Stimulated activated CD8-positive, alpha-beta memory T cell treated with anti-CD3 and anti-CD28 coated beads, Interleukin-7, amount 100 ng/mL, for 1 hour (primary cell): ENCODE measurements at regions not wholly inside any gene's neighbourhood (a gene's known extent, or its start where the extent isn't known, plus 50 kb on each side); places are given as distances from the start of the nearest gene placed in this dataset.

ENCODE experiments used
- DNase-seq, 2 donors: peaks; one replicate each; pipeline ENCODE4 v3.0.0-alpha.2; 2020; ENCODE audit warnings: low read depth in 2 of 2

DNA sequence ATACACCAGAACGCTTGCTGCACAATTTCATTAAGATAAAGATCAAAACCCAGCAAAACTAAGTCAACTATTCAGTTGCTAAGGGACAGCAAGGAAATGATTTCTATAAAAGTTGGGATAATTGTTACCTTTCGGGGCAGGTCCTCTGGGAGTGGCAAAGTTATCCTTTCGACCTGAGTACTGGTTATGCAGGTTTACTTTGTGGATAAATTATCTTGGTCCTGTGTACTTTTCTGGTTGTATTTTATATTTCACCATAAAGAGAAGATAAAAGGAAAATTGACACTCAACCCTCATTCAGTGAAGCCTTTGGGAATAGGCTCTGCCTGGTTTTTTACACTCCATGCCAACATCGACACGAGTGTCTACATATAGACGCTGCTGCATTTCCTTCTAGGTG lies 146.5 kb downstream of the SYK start:
- DNase-seq = no peak

DNA sequence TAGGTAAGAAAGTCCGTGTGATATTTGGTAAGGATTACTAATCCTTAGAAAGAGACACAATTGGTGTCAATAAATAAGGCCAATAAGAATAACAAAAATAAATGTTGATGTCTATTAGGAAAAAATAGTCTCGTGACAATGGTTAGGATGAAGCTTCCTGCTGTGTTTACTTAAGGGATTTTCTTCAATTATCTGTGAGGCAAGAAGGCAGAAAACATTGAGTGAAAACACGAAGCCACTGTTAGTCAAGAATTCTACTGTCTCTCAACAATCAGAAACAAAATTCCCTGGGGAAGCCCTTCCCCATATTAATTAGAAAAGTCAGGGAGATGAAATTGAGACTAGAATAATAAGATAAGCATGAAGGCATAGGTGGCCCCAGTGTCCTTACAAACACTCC lies 149.0 kb downstream of the SYK start:
- no peak for DNase-seq

DNA sequence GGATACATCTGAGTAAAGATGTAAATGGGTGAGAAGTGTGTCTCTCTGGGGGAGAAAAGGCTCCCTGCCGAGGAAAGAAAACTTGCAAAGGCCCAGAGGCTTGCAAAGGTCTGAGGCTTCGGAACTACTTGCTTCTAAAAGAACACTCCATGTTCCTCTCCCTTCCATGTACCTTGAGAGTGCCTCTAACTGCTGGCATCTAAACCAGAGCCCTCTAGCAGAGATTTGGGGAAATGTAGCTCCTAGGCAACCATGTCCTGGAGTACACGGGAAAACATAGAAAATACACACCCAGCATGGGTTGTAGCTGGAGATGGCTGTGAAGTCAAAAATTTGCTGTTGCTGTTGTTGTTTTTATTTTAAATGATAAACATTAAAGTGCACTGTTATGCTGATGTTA lies 151.6 kb downstream of the SYK start:
- DNase-seq = no peak

DNA sequence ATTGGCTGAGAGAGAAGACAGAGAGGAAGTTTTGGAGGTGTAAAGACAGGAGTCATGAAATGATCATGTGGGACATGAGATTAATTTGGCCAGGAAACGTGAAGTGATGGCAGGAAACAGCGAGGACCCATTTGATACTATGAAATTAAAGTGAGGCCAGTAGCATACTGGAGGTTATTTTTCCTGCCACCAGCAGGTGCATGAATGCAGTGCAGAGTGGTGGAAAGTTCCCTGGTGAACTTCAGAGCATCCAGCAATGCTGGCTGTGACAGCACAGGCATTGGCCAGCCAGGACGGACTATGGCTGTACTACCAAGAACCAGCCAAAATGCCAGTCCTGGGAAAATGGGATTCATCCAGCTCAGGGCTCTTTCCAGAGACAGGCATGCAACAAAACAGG lies 152.2 kb downstream of the SYK start:
- no peak for DNase-seq

DNA sequence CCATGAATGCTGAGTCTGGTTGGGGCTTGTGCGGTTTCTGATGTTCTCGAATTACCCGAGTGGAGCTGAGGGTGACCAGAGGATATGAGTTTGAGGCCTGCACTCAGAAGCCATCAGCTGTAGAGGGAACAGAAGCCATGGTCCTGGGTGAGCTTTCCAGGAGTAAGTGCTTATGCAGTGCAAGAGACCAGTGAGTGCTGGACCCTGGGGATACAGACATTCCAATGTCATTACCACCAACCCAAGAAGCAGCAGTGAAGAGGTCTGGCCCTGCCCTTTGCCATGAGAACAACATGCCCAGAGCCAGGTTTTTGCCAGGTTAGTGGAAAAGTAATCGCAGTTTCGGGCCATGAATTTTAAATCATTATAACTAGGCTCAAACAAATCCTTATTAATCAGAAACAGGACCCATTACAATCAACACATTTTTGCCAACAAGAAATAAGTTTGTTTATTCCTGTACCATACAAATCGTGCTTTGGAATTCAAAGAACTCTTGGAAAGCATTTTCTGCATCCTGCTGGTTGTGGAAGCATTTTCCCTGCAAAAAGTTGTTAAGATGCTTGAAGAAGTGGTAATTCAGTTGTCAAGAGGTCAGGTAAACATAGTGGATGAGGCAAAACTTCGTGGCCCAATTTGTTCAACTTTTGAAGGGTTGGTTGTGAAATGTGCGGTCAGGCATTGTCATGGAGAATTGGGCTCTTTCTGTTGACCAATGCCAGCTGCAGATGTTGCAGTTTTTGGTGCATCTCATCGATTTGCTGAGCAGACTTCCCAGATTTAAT lies 154.6 kb downstream of the SYK start:
- DNase-seq = no peak

DNA sequence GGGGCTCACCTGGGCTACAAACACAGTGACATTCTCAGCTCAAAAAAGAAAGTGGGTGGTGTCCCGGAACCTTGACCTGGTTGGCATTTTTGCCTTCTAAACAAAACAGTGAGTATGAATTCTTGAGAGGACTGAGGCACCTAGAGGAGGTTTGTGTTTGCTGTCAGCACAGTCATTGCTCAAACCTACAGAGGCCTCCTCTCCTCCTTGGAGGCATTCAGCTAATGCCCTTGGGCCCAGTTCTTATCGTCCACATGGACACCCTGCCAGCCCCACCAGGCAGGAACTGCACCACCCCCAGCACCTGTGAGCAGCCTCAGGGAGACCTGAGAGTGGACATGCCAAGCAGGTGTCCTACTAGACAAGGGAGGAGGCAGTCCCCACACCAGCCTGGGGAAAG lies 156.7 kb downstream of the SYK start:
- no peak for DNase-seq

DNA sequence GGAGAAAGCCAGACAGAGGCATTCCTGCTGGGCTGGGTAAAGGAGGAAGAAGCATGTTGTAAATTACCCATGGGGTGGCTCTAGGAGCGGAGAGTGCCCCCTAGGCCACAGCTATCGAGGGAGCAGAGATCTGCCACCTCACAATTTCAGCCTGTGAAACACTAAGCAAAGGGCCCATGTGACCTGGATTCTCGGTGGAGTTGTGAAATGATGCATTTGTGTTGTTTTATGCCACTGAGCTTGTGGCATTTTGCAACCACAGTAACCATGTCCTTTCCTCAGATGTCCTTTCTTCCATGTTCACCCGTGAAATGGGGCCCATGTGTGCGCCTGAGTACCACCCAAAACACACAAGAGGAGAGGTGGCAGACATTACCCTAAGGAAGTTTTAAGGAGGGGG lies 159.3 kb downstream of the SYK start:
- no peak for DNase-seq

DNA sequence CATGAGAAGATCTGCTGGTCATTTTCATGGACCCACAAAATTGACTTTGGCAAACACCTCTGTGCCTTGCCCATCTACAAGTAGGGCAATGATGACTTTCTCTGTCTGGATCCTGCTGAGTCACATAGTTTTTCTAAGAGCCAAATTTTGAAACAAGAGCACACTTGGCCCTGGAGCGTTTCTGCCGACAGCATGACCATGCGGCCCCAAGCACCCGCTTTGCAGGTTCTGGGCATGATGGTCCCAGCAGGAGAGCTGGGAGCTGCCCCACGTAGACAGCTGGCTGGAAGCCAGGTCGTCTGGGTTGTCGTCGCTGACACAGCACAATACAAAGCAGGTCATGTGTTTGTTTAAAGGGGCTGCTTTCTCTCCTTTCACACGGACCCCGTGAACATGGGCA lies 159.8 kb downstream of the SYK start:
- no peak for DNase-seq

DNA sequence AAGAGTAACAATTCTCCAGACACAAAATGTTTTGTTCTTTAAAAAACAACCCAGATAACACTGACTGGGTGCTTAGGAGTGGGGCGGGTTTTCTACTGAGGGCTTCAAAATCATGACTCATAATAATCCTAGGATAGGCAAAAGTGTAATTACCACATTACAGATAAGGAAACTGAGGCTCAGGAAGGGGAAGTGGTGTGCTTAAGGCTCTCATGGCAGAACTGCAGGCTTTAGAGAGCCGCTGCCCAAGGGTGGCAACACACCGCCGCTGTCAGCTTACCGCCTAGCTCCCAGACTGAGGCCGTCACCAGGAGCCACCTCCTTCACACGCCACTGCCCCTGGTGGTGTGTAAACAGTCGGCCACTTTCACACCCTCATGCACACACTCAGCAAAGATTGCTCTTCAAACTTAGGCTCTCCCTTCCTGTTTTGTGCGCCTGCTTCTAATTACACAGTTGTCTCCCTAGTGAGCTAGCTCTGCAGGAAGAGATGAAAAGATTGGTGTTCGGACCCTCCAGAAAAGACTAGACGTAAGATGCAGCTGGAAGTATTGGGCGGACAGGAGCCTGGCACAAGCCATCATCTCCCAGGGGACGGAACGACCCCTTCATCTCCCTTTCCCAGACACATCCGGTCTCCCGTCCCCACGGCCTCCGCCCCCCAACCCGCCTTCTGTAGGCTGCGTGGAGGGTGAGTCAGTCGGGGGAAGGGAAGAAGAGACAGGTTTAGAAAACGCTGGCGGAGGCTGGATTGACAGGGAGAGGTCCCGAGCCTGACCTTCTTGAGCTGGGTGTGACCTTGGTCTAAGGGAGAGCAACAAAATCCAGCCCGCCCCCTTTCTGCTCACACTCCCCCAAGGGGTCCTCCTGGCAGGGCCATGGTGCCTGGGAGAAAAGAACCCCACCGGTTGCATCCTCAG lies 162.7 kb downstream of the SYK start:
- DNase-seq = no peak

DNA sequence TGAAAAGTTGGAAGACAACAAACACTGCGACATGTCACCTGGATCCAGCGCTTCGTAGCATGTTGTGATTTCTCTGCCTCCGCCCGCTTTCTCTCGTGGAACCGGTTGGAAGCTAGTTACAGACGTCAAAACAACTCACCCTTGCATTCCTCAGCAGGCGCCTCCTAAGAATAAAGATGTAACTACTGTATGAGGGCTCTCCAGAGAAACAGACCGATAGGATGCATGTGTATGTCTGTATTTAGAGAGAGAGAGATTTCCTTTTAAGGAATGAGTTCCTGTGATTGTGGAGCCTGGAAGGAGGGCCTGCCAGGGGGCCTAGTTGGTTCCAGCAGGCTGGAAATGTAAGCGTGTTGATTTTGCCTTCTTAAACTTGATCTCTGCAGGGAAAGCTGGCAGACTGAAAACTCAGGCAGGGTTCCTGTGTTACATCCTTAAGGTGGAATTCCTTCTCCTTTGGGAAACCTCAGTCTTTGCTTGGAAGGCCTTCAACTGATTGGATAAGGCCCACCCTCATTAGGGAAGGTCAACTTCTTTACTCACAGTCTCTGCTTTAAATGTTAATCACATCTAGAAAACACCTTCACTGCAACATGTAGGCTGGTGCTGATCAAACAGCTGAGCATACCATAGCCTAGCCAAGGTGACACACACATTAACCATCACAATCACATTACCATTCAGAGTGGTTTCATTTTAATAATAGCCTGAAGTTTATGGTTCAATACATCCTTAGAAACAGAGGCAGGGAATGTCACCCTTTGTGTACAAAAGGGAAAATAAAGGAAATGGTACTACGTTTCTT lies 163.8 kb downstream of the SYK start:
- DNase-seq = no peak

DNA sequence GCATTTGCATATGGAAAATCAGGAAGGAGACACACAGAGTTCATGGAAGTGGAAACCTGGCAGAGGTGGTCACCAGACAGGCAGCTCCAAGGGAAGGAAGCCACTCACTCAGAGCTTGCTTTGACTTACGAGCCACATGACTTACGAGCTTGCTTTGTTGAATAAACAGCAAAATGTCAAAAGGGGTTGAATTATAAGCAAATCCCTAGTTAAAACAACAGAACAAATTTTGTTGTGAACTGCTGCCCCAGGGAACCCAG lies 164.3 kb downstream of the SYK start:
- DNase-seq = no peak

DNA sequence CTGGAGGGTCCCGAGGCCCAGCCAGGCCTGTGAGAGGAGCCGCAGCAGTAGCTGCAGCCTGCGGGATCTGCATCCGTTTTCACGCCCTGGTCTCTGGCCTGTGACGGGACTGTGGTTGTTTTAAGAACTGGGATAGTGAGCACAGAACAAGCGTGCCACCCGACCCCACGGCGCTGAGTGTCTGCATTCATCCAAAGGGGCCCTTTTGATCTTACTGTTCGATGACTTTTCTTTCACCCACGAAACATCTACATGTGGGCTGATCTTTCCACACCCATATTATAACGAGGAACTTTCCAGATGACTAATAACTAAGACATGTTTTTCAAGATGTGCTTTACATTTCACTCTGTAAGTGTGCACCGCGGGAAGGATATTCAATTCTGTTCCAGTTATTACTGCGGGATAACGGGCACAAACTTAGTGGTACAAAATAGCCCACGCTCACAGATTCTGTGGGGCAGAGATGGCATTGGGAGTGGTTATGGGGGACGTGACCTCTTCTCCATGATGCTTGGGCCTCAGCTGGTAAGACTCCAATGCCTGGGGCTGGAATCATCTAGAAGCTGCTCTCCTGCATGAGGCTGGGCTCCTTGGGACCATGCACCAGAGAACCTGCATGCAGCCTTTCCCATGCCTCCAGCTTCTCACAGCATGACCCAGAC lies 165.0 kb downstream of the SYK start:
- DNase-seq = no peak

DNA sequence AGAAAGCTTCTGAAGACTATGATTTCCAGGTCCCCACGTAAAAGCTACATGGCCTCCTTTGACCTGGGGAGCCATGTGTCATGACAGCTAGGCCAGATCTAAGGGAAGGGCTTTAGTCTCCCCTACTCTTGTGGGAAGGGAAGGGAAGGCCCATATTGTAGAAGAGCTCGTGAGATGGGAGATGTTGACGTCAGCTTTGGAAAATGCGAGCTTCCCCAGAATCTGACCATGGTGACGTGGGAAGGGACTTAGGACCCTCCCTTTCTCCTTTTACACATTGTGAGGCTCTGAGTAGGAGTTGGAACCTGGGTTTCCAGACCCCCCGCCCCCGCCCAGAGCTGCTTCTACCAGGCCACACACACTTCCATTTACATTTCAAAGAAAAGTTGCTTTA lies 165.5 kb downstream of the SYK start:
- no peak for DNase-seq

DNA sequence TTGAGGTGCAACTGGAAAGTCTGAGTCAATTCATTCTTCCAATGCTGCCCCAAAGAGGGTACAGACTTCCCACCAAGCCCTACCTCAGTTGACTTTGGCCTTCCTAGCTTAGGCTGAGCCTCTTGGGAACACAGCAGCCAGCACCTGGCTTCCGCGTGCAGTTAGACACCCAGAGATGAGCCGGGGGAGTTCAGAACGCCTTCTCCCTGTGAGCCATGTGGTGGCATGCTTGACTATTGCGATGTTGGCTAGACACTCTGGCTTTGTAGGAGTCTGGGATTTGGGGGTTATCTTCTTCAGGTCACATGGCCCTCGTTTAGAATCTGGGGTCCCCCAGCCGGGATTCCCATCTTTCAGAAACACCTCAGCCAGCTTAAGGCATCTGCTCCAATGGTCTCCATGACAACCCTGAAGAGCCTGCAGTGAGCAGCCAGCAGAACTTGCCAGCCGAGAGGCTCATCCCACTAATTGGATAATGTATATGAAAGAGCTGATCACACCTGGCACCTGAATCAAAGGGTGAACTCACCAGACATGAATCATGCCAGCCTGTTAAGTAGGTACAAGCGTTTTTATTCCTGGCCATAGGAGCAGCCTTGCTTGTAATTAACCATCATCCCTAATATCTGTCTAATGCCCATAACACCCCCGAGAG lies 167.5 kb downstream of the SYK start:
- DNase-seq = no peak

DNA sequence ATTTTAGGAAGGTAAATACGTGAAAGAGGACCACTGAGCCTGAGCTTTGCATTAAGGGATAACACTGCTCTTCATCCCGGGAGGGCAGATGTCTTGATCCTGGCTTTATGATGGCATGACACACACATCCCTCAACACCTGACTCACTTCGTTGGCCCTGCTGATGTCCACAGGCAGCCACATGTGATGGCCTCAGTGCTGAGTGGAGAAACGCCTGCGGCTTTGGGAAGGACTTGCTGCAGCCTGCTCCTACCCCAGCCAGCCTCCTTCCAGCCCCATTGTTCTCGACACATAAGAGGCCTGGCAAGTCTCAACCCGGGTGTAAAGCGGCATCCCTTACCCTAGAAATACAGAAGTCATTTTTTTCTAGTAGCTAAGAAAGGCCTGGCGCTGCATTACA lies 169.0 kb downstream of the SYK start:
- no peak for DNase-seq

DNA sequence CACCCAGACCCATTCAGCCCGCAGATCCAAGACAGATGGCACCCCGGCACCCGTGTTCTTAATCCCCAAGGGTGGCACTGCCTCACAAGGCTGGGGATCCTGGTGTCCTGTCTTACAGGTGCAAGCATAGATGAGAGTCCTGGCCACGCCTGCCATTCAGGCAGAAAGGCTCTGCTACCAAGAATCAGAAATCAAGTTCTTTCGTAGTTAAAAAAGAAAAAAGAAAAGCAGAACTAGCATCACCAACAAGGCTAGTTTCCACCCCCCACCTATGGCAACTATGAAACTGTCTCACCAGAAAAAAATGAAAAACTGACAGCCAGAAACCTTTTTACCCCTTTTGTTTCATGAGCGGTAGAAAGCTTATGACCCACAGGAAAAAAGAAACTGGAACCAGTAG lies 170.4 kb downstream of the SYK start:
- DNase-seq = no peak

DNA sequence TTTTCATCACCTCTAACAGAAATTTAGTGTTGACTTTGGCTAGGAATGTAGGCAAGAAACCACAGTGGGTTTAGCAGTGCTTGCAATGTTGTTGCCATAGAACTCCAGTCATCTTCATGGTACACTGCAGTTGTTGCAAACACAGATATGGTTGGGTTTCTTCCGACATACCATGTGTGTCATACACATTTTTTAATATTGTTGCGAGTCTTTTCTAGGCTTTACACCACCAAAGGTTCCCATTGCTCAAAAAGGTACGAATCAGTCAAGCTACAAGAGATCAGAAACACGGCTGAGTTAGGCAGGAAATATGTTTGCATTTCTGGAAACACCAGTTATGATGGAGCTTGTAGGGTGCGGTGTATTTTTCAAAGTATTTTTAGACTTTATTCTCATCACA lies 172.4 kb downstream of the SYK start:
- DNase-seq = no peak

DNA sequence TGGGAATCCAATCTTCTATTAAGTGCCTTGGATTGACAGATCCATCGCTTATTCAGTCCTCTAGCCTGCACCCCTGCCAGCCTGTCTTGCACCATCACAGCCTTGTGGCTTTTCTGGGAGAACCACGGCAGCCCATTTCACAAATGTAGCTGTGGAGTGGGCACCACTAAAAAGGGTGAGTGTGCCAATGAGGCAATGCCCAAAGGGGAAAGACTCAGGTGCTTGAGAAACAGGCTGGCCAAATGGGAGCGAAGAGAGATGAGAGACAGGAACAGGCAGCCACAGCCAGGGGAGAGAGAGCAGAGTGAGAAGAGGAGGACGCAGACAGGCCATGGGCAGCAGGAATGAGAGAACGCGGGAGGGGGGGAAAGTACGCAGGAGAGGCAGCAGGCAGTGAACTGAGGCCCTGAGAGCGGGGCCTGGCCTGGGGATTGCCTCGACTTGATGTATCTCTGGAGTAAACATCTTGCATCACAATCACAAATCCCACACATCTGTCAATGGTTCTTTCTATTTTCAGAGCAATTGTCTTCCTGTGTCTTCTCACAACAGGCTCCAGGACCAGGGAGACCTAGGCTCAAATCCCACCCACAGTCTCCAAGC lies 173.1 kb downstream of the SYK start:
- no peak for DNase-seq

DNA sequence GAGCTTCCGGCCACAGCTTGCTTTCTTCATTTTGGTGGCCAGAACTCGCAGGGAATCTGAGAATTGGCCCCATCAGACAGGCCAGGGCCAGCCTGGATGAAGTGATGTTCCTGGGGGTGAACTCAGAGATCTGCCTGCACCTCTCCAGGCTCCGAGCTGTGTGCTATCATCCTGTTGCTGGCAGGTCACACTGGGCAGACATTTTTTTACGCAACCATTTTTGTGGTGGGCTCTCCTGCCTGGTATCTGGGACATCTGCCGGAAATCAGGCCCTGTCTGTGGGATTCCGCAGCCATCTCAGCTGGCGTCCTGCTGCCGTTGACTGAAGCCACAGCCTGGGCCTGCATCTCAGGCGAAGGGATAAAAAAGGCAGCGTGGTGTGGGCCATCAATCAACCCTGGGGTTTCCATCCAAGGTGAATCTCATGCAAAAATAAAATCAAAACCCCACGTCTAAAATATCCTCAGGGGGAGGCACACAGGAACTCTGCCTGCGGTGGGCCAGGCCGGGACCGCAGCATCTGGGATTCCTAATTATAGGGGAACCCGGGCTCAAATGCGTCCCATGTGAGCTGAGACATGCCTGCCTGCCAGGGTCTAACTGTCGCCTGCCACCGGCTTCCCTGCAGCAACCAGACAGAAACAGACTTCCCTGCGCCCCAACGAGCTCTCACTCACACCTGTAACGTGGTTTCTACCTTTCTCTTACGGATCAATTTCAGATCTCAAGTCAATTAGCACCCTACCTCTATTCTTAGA lies 174.3 kb downstream of the SYK start:
- no peak for DNase-seq

DNA sequence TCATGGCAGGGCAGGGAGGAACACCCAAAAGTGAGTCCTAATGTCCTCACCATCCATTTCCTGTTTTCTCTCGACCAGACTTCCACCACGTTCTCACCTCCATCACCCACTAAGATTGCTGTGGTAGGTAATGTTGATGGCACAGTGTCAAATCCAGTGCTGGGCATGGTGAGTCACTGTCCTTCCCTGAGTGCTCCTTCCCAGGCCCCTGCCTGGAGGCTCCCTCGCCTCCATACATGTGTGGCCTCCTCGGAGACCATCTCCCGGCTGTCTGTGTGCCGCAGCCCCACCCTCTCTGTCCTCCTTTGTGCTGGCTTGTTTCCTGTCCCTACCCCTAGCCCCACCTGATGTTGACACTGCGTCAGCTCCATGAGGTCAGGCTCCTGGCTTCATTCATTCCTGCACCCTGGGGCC lies 177.5 kb downstream of the SYK start:
- no peak for DNase-seq
